GM18870 (cell line): ENCODE measurements at regions not wholly inside any gene's neighbourhood (a gene's known extent, or its start where the extent isn't known, plus 50 kb on each side); places are given as distances from the start of the nearest gene placed in this dataset.

ENCODE experiments used
- ATAC-seq: cut with Tn5 transposase; IDR thresholded peaks from one replicate; pipeline ENCODE4 v1.9.1; 2021; ENCODE audit warnings: moderate library complexity; ENCODE audit not compliant: unreplicated experiment

DNA sequence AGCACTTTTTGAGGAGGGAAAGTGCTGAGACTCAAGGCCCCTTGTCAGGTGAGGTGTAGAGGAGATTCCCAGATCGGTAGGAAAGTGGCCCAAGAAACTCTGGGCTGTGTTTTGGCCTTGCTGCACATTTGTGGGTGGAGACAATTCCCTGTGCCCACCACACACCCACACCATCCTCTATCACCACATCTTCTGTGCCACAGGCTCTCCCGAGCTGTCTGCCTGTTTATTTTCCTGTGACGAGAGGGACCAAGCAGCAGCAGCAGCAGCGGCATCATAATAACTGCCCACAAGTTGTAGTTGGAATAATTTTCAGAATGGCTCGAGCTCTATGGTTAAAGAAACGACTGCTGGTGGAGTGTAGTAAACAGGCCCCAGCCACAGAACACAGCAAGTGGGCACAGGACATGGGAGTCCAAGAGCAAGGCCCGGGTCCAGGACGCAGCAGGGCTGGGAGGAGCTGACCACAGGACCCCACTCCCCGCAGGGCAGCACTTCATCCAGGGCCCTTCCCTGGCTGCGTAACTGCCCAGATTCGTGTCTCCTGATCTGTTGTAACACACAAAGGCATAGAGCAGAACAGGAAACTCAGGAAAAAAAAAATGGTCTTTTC lies 55.6 kb upstream of the BCL2L14 start:
- ATAC-seq: no peak

DNA sequence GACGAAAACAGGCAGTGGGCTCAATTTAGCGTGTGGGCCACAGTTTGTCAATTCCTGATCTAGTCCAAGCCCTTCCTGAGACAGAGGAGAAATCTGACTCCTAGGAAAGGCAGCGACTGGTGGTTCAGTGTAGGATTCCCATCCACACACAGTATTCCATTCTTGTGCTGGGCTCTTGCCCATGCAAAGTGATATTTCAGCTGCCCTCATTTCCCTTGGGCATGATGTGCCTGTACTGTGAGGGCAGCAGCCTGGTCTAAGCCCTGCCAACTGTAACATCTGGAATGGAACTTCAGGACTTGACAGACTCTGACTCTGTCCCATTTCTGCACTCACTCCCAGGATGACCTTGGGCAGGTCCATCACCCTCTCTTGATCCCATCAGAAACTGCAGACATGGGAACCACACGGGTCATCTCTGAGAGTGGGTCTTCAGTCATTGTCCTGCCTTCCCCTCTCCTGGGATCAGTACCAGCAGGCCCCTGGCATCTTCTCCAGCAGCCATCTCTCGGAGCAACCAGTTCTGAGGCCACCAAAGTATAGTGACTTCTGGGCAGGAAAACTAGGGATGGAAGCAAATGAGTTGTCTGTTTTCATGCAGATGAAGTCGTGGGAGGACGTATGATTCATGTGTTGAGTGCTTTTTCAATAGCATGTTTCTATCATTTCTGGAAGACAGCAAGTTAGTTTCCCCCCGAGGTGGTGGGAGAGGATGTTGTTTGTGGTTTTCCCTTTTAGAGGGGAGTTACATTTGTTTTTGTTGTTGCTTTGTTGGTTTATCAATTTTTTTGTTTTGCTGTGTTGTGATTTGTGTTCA lies 54.2 kb upstream of the BCL2L14 start:
- no peak for ATAC-seq

DNA sequence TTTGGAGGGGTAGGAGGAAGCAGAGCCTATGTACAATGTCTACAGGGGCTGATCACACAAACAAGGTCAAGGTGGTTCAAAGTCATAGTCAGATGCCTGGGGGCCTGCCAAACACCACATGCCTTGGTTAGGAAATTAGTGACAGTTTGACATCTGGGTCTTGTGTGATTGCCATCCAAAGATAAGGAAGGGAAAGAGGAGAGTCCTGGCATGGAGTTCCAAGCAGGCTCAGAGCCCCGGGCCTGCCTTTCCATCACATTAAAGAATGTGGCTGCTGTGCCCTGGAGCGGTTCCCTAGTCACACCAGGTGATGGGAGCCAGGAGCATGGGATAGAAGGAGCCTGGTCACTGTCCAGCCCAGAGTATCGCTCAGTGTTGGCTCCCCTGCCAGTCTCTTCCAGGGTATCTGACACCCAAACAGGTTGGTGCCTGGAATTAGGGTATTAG lies 53.6 kb upstream of the BCL2L14 start:
- ATAC-seq: no peak

DNA sequence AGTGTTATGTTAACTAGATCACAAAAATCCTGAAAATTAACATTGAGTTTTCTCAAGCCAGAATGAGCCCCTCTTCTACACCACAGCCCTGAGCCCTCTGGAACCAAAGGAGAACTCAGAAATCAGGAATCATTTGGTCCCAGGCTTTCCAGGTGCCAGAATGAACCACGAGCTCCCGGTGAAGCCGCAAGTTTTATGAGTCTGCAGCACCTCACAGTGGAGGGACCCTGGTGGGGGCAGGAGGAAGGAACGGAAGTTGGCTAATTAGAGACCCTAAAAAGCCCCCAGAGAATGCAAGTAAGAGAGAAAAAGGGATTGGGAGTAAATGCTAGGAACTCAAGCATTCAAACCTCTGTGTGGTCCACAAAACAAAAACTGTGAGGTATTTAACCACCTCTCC lies 52.9 kb upstream of the BCL2L14 start:
- no peak for ATAC-seq

DNA sequence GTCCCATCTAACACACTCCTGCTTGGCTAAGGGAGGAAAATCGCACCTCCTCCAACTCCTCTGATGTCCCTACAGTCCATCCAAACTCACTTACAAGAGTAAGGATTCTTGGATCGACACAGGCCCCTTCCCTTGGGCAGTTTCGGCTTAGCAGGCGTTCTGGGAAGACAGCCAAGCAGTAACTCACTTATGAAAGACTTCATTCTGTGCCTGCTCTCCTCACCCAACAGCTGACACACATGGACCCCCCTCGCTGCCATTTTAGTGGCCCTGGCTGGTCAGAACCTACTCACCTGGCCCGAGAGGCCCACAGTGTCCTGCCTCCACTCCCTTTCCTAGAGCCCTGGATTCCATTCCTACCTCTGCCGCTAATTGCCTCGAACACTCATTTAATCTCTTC lies 52.3 kb upstream of the BCL2L14 start:
- no peak for ATAC-seq

DNA sequence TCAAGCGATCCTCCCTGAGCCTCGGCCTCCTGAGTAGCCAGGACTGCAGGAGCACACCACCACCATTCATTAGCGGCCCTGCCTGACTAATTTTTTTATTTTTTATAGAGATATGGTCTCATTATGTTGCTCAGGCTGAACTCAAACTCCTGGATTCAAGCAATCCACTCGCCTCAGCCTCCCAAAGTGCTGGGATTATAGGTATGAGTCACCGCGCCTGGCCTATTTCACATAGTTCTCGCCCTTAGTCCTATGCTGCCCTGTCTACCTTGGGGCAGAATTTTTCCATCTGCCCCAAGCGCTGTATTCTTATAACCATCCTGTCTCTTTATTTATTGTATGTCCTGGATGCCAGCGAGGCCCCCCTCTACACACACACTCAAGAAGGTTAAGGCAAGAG lies 50.9 kb upstream of the BCL2L14 start:
- no peak for ATAC-seq

DNA sequence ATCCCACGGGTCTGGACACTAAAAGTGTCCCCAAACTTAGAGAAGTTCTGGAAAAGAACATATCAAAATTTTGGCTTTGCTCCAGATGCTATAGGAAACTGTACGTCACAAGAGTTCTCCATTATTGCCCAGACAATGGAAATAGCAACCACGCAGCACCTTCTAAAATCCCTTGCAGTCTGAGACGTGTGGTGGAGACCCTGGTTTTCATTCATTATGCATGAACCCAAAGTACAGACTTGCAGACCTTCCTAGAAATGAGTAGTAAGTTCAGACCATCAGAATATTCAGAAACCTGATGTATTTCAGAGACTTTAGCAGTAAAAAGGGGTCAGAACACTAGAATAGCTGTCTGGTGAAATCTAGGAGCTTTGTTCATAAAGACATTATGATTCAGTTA lies 50.0 kb upstream of the BCL2L14 start:
- no peak for ATAC-seq
